CD4-positive, alpha-beta memory T cell (primary cell): ENCODE measurements at regions not wholly inside any gene's neighbourhood (a gene's known extent, or its start where the extent isn't known, plus 50 kb on each side); places are given as distances from the start of the nearest gene placed in this dataset.

Experiments used
- CTCF ChIA-PET: fragments of 350-600 bp; sonication (Branson Sonifier 250); formaldehyde crosslinking; loops from one replicate; lab custom pipeline; 2021; ENCODE audit warnings: inconsistent platforms; ENCODE audit not compliant: partially characterized antibody; lab: Charles Lee
- POLR2A ChIA-PET: fragments of 350-600 bp; sonication (Branson Sonifier 250); formaldehyde crosslinking; loops from one replicate; lab custom pipeline; 2021; ENCODE audit not compliant: partially characterized antibody; lab: Charles Lee
- DNase-seq, 5 donors: peaks; one replicate each; pipeline versions ENCODE4 v3.0.0 to v3.0.0-alpha.2; 2020 to 2022; ENCODE audit warnings: mixed read lengths in 1 of 5
- H3K27ac ChIP-seq: one replicate; pipeline ENCODE4 v1.7.0; 2013; ENCODE audit warnings: low read depth, low read length
- H3K27me3 ChIP-seq: 2 replicates; pipeline ENCODE4 v1.7.0; 2013; ENCODE audit warnings: mild to moderate bottlenecking, low read length, moderate library complexity; ENCODE audit not compliant: insufficient read depth
- H3K36me3 ChIP-seq: 2 replicates; pipeline ENCODE4 v1.7.0; 2013; ENCODE audit warnings: mild to moderate bottlenecking, low read length, moderate library complexity; ENCODE audit not compliant: insufficient read depth
- H3K4me1 ChIP-seq: 2 replicates; pipeline ENCODE4 v1.7.0; 2013; ENCODE audit warnings: mild to moderate bottlenecking, low read length, moderate library complexity; ENCODE audit not compliant: insufficient read depth
- H3K4me3 ChIP-seq, 2 donors: one replicate each; pipeline ENCODE4 v1.7.0; 2013; ENCODE audit warnings: low read length in 2 of 2, mild to moderate bottlenecking in 1 of 2
- H3K9me3 ChIP-seq, 2 donors: one replicate each; pipeline ENCODE4 v1.7.0; 2013; ENCODE audit warnings: low read length in 2 of 2, control low read depth in 1 of 2; ENCODE audit not compliant: control insufficient read depth in 1 of 2
- H3K27ac Mint-ChIP-seq, 7 donors: one replicate each; pipeline ENCODE4 v1.8.0; 2020 to 2021; ENCODE audit warnings: mixed read lengths in 7 of 7, mild to moderate bottlenecking in 6 of 7, inconsistent platforms in 3 of 7, moderate library complexity in 3 of 7
- H3K27me3 Mint-ChIP-seq, 2 donors: one replicate each; pipeline ENCODE4 v1.8.0; 2020 to 2021; ENCODE audit warnings: mixed read lengths in 2 of 2
- H3K36me3 Mint-ChIP-seq, 2 donors: one replicate each; pipeline ENCODE4 v1.8.0; 2020 to 2021; ENCODE audit warnings: mixed read lengths in 2 of 2, inconsistent platforms in 1 of 2, mild to moderate bottlenecking in 1 of 2
- H3K4me1 Mint-ChIP-seq, 4 donors: one replicate each; pipeline ENCODE4 v1.8.0; 2020 to 2021; ENCODE audit warnings: mixed read lengths in 4 of 4, mild to moderate bottlenecking in 1 of 4
- H3K4me3 Mint-ChIP-seq, 8 donors: one replicate each; pipeline ENCODE4 v1.8.0; 2020 to 2021; ENCODE audit warnings: mixed read lengths in 8 of 8, mild to moderate bottlenecking in 7 of 8, moderate library complexity in 6 of 8, inconsistent platforms in 3 of 8
- H3K9me3 Mint-ChIP-seq, 8 donors: one replicate each; pipeline ENCODE4 v1.8.0; 2020 to 2021; ENCODE audit warnings: mixed read lengths in 8 of 8, mild to moderate bottlenecking in 5 of 8, inconsistent platforms in 3 of 8, moderate library complexity in 1 of 8
- intact Hi-C: fragments of 100-400 bp; cut with micrococcal nuclease; formaldehyde crosslinking; loops from one replicate; pipeline ENCODE4 v1.15.1; 2023

- no peak overlapping the region for H3K27ac ChIP-seq
- Mint-ChIP-seq H3K36me3 (no peaks in the 10 kb centered on the region), H3K9me3 (peaks cover 0 to 2% (median 0%) of the 10 kb centered on the region in 8 donors), H3K4me1 (no peaks in the 10 kb centered on the region), H3K4me3 (no peak overlapping the region), H3K27ac (no peak overlapping the region), H3K27me3 (no peaks in the 10 kb centered on the region)
- DNase-seq = no peak
- intact Hi-C loops = no loop called here
- ChIA-PET POLR2A (no interaction called here), CTCF (no interaction called here)
- H3K36me3 ChIP-seq = no peaks in the 10 kb centered on the region
- no peaks in the 10 kb centered on the region for H3K27me3 ChIP-seq
- no peak overlapping the region for H3K4me3 ChIP-seq
- H3K4me1 ChIP-seq = no peaks in the 10 kb centered on the region
- H3K9me3 ChIP-seq = no peaks in the 10 kb centered on the region
Measured at GRCh38 chr2:145059914-145060313, 540.0 kb upstream of the ZEB2 start.

GRCh38 chr2:145059343-145059742 is 539.4 kb upstream of the ZEB2 start:
- Mint-ChIP-seq H3K36me3 (no peaks in the 10 kb centered on the region), H3K4me3 (no peak overlapping the region), H3K27me3 (no peaks in the 10 kb centered on the region), H3K4me1 (no peaks in the 10 kb centered on the region), H3K27ac (no peak overlapping the region), H3K9me3 (peaks cover 0 to 2% (median 0%) of the 10 kb centered on the region in 8 donors)
- intact Hi-C loops = no loop called here
- Histone ChIP-seq H3K27ac (no peak overlapping the region), H3K27me3 (no peaks in the 10 kb centered on the region), H3K36me3 (no peaks in the 10 kb centered on the region), H3K4me3 (no peak overlapping the region), H3K4me1 (no peaks in the 10 kb centered on the region), H3K9me3 (no peaks in the 10 kb centered on the region)
- POLR2A ChIA-PET = no interaction called here
- CTCF ChIA-PET = no interaction called here
- no peak for DNase-seq

GRCh38 chr2:145058457-145058856 is 538.5 kb upstream of the ZEB2 start:
- H3K4me1 ChIP-seq = no peaks in the 10 kb centered on the region
- ChIA-PET CTCF (no interaction called here), POLR2A (no interaction called here)
- no peak overlapping the region for H3K27ac ChIP-seq
- no peaks in the 10 kb centered on the region for H3K36me3 Mint-ChIP-seq
- no peaks in the 10 kb centered on the region for H3K27me3 ChIP-seq
- H3K9me3 Mint-ChIP-seq = peaks cover 0 to 2% (median 0%) of the 10 kb centered on the region in 8 donors
- H3K4me1 Mint-ChIP-seq = no peaks in the 10 kb centered on the region
- no peak overlapping the region for H3K4me3 Mint-ChIP-seq
- DNase-seq = no peak
- no peak overlapping the region for H3K27ac Mint-ChIP-seq
- H3K4me3 ChIP-seq = no peak overlapping the region
- H3K9me3 ChIP-seq = no peaks in the 10 kb centered on the region
- no peaks in the 10 kb centered on the region for H3K27me3 Mint-ChIP-seq
- H3K36me3 ChIP-seq = no peaks in the 10 kb centered on the region
- intact Hi-C loops = no loop called here

GRCh38 chr2:145055651-145056050 is 535.7 kb upstream of the ZEB2 start:
- CTCF ChIA-PET = no interaction called here

GRCh38 chr2:145050134-145050533 is 530.2 kb upstream of the ZEB2 start:
- no peak overlapping the region for H3K27ac ChIP-seq
- ChIA-PET POLR2A (no interaction called here), CTCF (no interaction called here)
- H3K4me1 ChIP-seq = no peaks in the 10 kb centered on the region
- H3K4me1 Mint-ChIP-seq = no peaks in the 10 kb centered on the region
- H3K9me3 Mint-ChIP-seq = peaks cover 0 to 4% (median 0%) of the 10 kb centered on the region in 8 donors
- H3K27me3 Mint-ChIP-seq = peaks cover 0 to 2% of the 10 kb centered on the region in 2 donors
- H3K27ac Mint-ChIP-seq = no peak overlapping the region
- DNase-seq = no peak
- no peaks in the 10 kb centered on the region for H3K36me3 ChIP-seq
- no peaks in the 10 kb centered on the region for H3K36me3 Mint-ChIP-seq
- H3K4me3 ChIP-seq = no peak overlapping the region
- H3K27me3 ChIP-seq = no peaks in the 10 kb centered on the region
- no peak overlapping the region for H3K4me3 Mint-ChIP-seq
- intact Hi-C loops = no loop called here
- no peaks in the 10 kb centered on the region for H3K9me3 ChIP-seq

More at GRCh38 chr2:145055651-145056050, 535.7 kb upstream of the ZEB2 start:
- no peaks in the 10 kb centered on the region for H3K36me3 Mint-ChIP-seq
- no peaks in the 10 kb centered on the region for H3K36me3 ChIP-seq
- no peaks in the 10 kb centered on the region for H3K4me1 Mint-ChIP-seq
- H3K4me1 ChIP-seq = no peaks in the 10 kb centered on the region
- no peaks in the 10 kb centered on the region for H3K9me3 ChIP-seq
- H3K4me3 ChIP-seq = no peak overlapping the region
- H3K9me3 Mint-ChIP-seq = peaks cover 0 to 2% (median 0%) of the 10 kb centered on the region in 8 donors
- H3K27ac ChIP-seq = no peak overlapping the region
- intact Hi-C loops = no loop called here
- H3K27me3 Mint-ChIP-seq = no peaks in the 10 kb centered on the region
- no peaks in the 10 kb centered on the region for H3K27me3 ChIP-seq
- no peak for DNase-seq
- H3K4me3 Mint-ChIP-seq = no peak overlapping the region
- no peak overlapping the region for H3K27ac Mint-ChIP-seq
- POLR2A ChIA-PET = no interaction called here

- ChIA-PET POLR2A (no interaction called here), CTCF (no interaction called here)
- H3K27me3 Mint-ChIP-seq = peaks cover 0 to 2% of the 10 kb centered on the region in 2 donors
- H3K4me3 ChIP-seq = no peak overlapping the region
- no peaks in the 10 kb centered on the region for H3K4me1 Mint-ChIP-seq
- H3K4me1 ChIP-seq = no peaks in the 10 kb centered on the region
- intact Hi-C loops = no loop called here
- H3K4me3 Mint-ChIP-seq = no peak overlapping the region
- H3K9me3 Mint-ChIP-seq = peaks cover 0 to 2% (median 0%) of the 10 kb centered on the region in 8 donors
- no peaks in the 10 kb centered on the region for H3K36me3 ChIP-seq
- no peak overlapping the region for H3K27ac ChIP-seq
- H3K27me3 ChIP-seq = no peaks in the 10 kb centered on the region
- DNase-seq = no peak
- no peaks in the 10 kb centered on the region for H3K9me3 ChIP-seq
- H3K36me3 Mint-ChIP-seq = no peaks in the 10 kb centered on the region
- H3K27ac Mint-ChIP-seq = no peak overlapping the region
Measured at GRCh38 chr2:145049475-145049874, 529.6 kb upstream of the ZEB2 start.

GRCh38 chr2:145047554-145047953 is 527.6 kb upstream of the ZEB2 start:
- H3K4me1 Mint-ChIP-seq = no peaks in the 10 kb centered on the region
- H3K4me1 ChIP-seq = no peaks in the 10 kb centered on the region
- intact Hi-C loops = no loop called here
- H3K36me3 ChIP-seq = no peaks in the 10 kb centered on the region
- no peak overlapping the region for H3K4me3 Mint-ChIP-seq
- H3K9me3 ChIP-seq = no peaks in the 10 kb centered on the region
- no peak overlapping the region for H3K27ac Mint-ChIP-seq
- H3K27me3 Mint-ChIP-seq = peaks cover 0 to 2% of the 10 kb centered on the region in 2 donors
- H3K4me3 ChIP-seq = no peak overlapping the region
- POLR2A ChIA-PET = no interaction called here
- H3K36me3 Mint-ChIP-seq = no peaks in the 10 kb centered on the region
- H3K9me3 Mint-ChIP-seq = peaks cover 0 to 2% (median 0%) of the 10 kb centered on the region in 8 donors
- no peak overlapping the region for H3K27ac ChIP-seq
- no peak for DNase-seq
- H3K27me3 ChIP-seq = no peaks in the 10 kb centered on the region
- CTCF ChIA-PET = no interaction called here

- H3K4me3 ChIP-seq = no peak overlapping the region
- Mint-ChIP-seq H3K4me1 (no peaks in the 10 kb centered on the region), H3K4me3 (no peak overlapping the region), H3K27ac (no peak overlapping the region), H3K27me3 (peaks cover 0 to 3% of the 10 kb centered on the region in 2 donors), H3K9me3 (peaks cover 0 to 5% (median 0%) of the 10 kb centered on the region in 8 donors), H3K36me3 (no peaks in the 10 kb centered on the region)
- no peaks in the 10 kb centered on the region for H3K9me3 ChIP-seq
- no peaks in the 10 kb centered on the region for H3K36me3 ChIP-seq
- intact Hi-C loops = no loop called here
- H3K4me1 ChIP-seq = no peaks in the 10 kb centered on the region
- CTCF ChIA-PET = interaction anchor here (2.0 kb wide), 1 partner anchor 8 kb away, joined by 5 read pairs; no protein-coding TSS in a partner anchor
- no peak overlapping the region for H3K27ac ChIP-seq
- no peak for DNase-seq
- POLR2A ChIA-PET = no interaction called here
- H3K27me3 ChIP-seq = no peaks in the 10 kb centered on the region
Measured at GRCh38 chr2:145044491-145044890, 524.6 kb upstream of the ZEB2 start.
